Stomach (tissue), 4 donors: ENCODE measurements at regions not wholly inside any gene's neighbourhood (a gene's known extent, or its start where the extent isn't known, plus 50 kb on each side); places are given as distances from the start of the nearest gene placed in this dataset.

Experiments used
- CTCF ChIP-seq, 7 experiments: fragments of 450-650 bp in 4 of 7; fragments of 200-600 bp in 3 of 7; sonication (generic) in 3 of 7; IDR thresholded peaks; one replicate each; pipeline ENCODE4 v1.5.1; 2016 to 2019; ENCODE audit warnings: antibody characterized with exemption in 7 of 7, control low read depth in 2 of 7, mild to moderate bottlenecking in 1 of 7
- EP300 ChIP-seq: sonication (generic); formaldehyde crosslinking; IDR thresholded peaks from one replicate; pipeline ENCODE4 v1.6.1; 2017; ENCODE audit warnings: antibody characterized with exemption
- POLR2AphosphoS5 ChIP-seq, 3 donors: sonication (generic); formaldehyde crosslinking; IDR thresholded peaks; one replicate each; pipeline ENCODE4 v1.6.1; 2016; ENCODE audit warnings: antibody characterized with exemption in 3 of 3

GRCh38 chr2:59018737-59019136 is 777.6 kb upstream of the FANCL start:
- no peak for TF ChIP-seq POLR2AphosphoS5 (IDR thresholded peaks at IDR 0.05)
- TF ChIP-seq CTCF (IDR thresholded peaks at IDR 0.05) = no peak
- no peak for TF ChIP-seq EP300
